Ishikawa (cell line): ENCODE measurements at regions not wholly inside any gene's neighbourhood (a gene's known extent, or its start where the extent isn't known, plus 50 kb on each side); places are given as distances from the start of the nearest gene placed in this dataset.

Experiments used
- CEBPB ChIP-seq: IDR thresholded peaks from 2 replicates; pipeline ENCODE4 v1.6.1; 2012
- CREB1 ChIP-seq: IDR thresholded peaks from 2 replicates; pipeline ENCODE4 v1.6.1; 2012; ENCODE audit warnings: low read depth
- EGR1 ChIP-seq: IDR thresholded peaks from 2 replicates; pipeline ENCODE4 v1.6.1; 2012
- EP300 ChIP-seq: IDR thresholded peaks from 2 replicates; pipeline ENCODE4 v1.6.1; 2012; ENCODE audit warnings: borderline replicate concordance
- FOXM1 ChIP-seq: IDR thresholded peaks from 2 replicates; pipeline ENCODE4 v1.6.1; 2012; ENCODE audit warnings: low read depth, borderline replicate concordance
- MAX ChIP-seq: IDR thresholded peaks from 2 replicates; pipeline ENCODE4 v1.6.1; 2012
- NFIC ChIP-seq: IDR thresholded peaks from 2 replicates; pipeline ENCODE4 v1.6.1; 2012
- RAD21 ChIP-seq: IDR thresholded peaks from 2 replicates; pipeline ENCODE4 v1.6.1; 2012; ENCODE audit warnings: low read depth
- REST ChIP-seq: IDR thresholded peaks from 2 replicates; pipeline ENCODE4 v1.6.1; 2012; ENCODE audit warnings: low read depth, mild to moderate bottlenecking
- TAF1 ChIP-seq: IDR thresholded peaks from 2 replicates; pipeline ENCODE4 v1.6.1; 2012; ENCODE audit warnings: low read depth, mild to moderate bottlenecking
- TCF12 ChIP-seq: IDR thresholded peaks from 2 replicates; pipeline ENCODE4 v1.6.1; 2012; ENCODE audit warnings: low read depth
- TEAD4 ChIP-seq: IDR thresholded peaks from 2 replicates; pipeline ENCODE4 v1.6.1; 2012
- USF1 ChIP-seq: IDR thresholded peaks from 2 replicates; pipeline ENCODE4 v1.6.1; 2012
- YY1 ChIP-seq: IDR thresholded peaks from 2 replicates; pipeline ENCODE4 v1.6.1; 2012; ENCODE audit warnings: low read depth
- ZBTB7A ChIP-seq: IDR thresholded peaks from 2 replicates; pipeline ENCODE4 v1.6.1; 2012; ENCODE audit warnings: low read depth

DNA sequence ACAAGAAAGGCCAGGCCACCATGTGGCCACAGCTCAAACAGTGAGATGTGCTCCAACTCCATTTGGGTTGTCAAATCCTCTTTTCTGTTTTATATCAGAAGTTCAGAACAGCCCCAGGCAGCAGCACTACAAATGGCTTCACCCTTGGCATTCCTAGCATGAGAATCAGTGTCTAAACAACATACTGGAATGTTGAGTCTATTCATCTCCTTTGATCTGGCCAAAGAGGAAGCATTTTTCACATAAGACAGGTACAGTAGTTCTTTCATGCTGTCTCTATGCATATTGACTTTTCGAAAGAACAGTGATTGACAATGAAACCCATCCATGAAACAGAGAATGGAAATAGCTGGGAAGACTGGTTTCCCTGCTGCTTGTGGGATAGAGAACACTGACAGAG lies 289.5 kb downstream of the USP46 start:
- TF ChIP-seq NFIC = no peak
- TF ChIP-seq EP300 = no peak
- TF ChIP-seq CREB1 = no peak
- TF ChIP-seq TAF1 = no peak
- TF ChIP-seq USF1 = no peak
- no peak for TF ChIP-seq TEAD4
- TF ChIP-seq MAX = no peak
- no peak for TF ChIP-seq CEBPB
- TF ChIP-seq ZBTB7A = no peak
- TF ChIP-seq TCF12 = no peak
- TF ChIP-seq EGR1 = no peak
- no peak for TF ChIP-seq FOXM1
- TF ChIP-seq YY1 = no peak
- no peak for TF ChIP-seq REST
- no peak for TF ChIP-seq RAD21

- TF ChIP-seq CEBPB (no peak), CREB1 (no peak), ZBTB7A (no peak), EP300 (no peak), YY1 (no peak), TEAD4 (no peak), MAX (no peak), RAD21 (no peak), FOXM1 (no peak), EGR1 (no peak), USF1 (no peak), REST (no peak), TCF12 (no peak), NFIC (no peak), TAF1 (no peak)
Observed at GRCh38 chr4:52370576-52370975, 288.5 kb downstream of the USP46 start.

GRCh38 chr4:52371841-52372240 lies 287.3 kb downstream of the USP46 start:
- TF ChIP-seq RAD21 (no peak), TCF12 (no peak), NFIC (no peak), FOXM1 (no peak), ZBTB7A (no peak), TAF1 (no peak)

- TF ChIP-seq FOXM1 = no peak
- TF ChIP-seq EGR1 = no peak
- no peak for TF ChIP-seq ZBTB7A
- TF ChIP-seq EP300 = no peak
- TF ChIP-seq RAD21 = no peak
- no peak for TF ChIP-seq TCF12
- TF ChIP-seq TAF1 = no peak
- no peak for TF ChIP-seq USF1
- no peak for TF ChIP-seq TEAD4
- no peak for TF ChIP-seq CEBPB
- TF ChIP-seq CREB1 = no peak
- no peak for TF ChIP-seq NFIC
Observed at GRCh38 chr4:52372269-52372668, 286.8 kb downstream of the USP46 start.

- TF ChIP-seq TEAD4 (no peak), EGR1 (no peak), YY1 (no peak), MAX (no peak), FOXM1 (no peak), TCF12 (no peak), CEBPB (no peak), NFIC (no peak), ZBTB7A (no peak), TAF1 (no peak), REST (no peak), CREB1 (no peak), EP300 (no peak), RAD21 (no peak), USF1 (no peak)
Observed at GRCh38 chr4:52372747-52373146, 286.4 kb downstream of the USP46 start.
